NCI-H345 (cell line): ENCODE measurements at regions not wholly inside any gene's neighbourhood (a gene's known extent, or its start where the extent isn't known, plus 50 kb on each side); places are given as distances from the start of the nearest gene placed in this dataset.
"Not testable (repeated sequence)": the region's sequence is repeated elsewhere in the genome, so short reads cannot be mapped to it uniquely, and the experiment has no call there.

Source experiments
- DNase-seq: peaks from one replicate; lab custom pipeline; 2025; lab: John Stamatoyannopoulos, UW

DNA sequence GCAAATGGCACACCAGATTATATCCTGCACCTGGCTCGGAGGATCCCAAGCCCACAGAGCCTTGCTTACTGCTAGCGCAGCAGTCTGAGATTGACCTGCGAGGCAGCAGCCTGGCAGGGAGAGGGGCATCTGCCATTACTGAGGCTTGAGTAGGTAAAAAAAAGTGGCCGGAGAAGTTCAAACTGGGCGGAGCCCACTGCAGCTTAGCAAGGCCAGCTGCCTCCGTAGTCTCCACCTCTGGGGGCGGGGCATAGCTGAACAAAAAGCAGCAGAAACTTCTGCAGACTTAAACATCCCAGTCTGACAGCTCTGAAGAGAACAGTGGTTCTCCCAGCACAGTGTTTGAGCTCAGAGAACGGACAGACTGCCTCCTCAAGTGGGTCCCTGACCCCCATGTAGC lies 85.4 kb upstream of the TMEM170B start:
- not testable (repeated sequence) for DNase-seq

DNA sequence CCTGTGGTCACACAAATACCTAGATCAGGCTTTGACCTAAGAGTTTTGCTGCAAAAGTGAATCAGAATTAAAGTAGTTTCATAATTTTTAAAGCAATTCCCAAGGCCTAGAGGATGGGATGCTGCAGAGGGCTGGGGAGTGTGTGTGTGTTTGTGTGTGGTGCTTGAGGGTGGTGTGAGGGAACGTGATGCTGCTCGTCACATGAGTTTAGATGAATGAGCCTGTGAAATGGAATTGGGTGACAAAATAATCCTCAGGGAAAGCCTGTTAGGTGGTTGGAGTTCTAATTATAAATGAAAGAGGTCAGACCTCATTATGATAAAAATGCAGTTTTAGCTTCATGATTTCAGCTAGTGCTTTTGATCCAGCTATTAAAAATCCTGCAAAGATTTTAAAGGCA lies 87.5 kb upstream of the TMEM170B start:
- DNase-seq, result no peak

DNA sequence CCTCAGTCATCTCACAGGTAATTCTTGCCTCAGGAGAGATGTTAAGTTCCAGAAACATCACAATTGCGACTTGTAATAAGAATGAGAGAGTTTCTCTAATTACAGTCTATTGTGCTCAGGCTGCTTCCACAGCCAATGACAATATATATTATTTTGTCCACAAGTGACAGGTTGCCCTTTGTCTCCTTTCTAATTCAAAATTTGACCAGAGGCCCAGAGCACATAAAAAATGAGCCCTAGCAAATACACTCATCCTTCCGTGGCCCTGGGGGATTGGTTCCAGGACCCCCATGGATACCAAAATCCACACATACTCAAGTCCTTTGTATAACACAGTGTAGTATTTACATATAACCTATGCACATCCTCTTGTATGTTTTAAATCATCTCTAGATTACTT lies 88.1 kb upstream of the TMEM170B start:
- no peak for DNase-seq

DNA sequence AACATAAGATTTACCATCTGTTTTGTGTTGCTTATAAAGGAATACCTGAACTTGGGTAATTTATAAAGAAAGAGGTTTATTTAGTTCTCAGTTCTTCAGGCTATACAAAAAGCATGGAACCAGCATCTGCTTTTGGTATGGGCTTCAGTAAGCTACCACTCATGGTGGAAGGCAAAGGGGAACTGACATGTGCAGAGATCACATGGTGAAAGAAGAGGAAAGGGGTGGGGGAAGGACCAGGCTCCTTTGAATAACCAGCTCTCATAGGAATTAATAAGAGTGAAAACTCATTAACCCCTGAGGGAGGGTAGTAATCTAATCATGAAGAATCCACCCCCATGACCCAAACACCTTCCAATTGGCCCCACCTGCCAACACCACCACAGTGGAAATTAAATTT lies 89.5 kb upstream of the TMEM170B start:
- no peak for DNase-seq

DNA sequence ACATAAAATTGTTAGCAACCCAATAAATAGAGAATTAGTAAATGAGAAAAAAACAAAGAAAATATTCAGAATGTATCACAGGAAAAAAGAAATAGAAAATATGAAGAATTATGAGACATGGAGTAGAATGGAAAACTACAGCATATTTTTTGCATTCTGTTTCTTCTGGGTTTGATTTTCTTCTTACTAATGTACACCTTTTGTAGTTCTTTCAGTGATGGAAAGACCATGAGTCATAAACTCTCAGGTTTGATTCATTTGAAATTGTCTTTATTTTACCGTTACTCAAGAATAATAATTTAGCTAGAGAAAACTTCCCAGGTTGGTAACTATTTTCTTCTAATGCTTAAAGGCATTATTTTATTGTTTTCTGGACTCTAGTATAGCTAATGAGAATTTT lies 90.3 kb upstream of the TMEM170B start:
- DNase-seq, result no peak

DNA sequence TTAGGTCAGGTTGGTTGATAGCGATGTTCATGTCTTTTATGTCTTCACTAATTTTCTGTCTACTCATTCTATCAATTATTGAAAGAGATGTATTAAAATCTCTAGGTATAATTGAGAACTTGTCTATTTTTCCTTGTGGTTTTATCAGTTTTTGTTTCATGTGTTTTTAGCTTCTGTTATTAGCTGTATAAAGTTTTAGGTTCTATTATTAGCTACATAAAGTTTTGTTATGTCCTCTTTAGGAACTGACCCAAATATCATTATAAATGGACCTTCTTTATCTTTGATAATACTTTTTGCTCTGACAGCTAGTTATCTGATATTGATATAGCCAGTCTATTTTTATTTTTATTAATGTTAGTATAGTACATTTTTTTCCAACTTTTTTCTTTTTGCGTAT lies 92.4 kb upstream of the TMEM170B start:
- DNase-seq, result no peak

DNA sequence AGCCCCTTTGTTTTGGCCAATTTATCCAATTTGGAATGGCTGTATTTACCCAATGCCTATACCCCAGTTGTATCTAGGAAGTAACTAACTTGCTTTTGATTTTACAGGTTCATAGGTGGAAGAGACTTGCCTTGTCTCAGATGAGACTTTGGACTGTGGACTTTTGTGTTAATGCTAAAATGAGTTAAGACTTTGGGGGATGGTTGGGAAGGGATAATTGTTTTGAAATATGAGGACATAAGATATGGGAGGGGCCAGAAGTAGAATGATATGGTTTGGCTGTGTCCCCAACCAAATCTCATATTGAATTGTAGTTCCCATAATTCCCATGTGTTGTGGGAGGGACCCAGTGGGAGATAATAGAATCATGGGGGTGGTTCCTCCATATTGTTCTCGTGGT lies 94.4 kb upstream of the TMEM170B start:
- not testable (repeated sequence) for DNase-seq

DNA sequence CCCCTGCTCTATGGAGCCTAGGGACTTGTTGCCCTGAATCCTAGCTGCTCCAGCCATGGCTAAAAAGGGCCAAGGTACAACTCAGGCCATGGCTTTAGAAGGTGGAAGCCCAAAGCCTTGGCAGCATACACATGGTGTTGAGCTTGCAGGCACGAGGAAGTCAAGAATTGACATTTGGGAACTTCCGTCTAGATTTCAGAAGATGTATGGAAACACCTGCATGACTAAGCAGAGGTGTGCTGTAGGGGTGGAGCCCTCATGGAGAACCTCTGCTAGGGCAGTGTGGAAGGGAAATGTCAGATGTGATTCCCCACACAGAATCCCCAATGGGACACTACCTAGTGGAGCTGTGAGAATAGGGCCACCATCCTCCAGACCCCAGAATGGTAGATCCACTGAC lies 95.1 kb upstream of the TMEM170B start:
- DNase-seq, result no peak

DNA sequence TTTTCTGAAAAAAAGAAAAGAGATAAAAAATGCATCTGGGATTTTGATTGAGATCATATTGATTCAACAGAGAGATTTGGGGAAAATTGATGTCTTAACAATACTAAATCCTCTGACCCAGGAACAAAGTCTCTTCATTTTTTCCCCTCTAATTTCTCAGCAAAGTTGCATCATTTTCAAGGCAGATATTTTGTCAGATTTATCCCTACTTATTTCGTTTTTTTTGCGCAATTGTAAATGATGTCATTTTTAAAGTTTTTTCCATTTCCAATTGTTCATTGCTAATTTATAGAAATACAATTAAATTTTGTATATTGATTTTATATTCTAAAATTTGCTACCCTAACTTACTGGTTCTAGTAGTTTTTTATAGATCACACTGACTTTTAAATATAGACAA lies 97.7 kb upstream of the TMEM170B start:
- DNase-seq, result no peak

DNA sequence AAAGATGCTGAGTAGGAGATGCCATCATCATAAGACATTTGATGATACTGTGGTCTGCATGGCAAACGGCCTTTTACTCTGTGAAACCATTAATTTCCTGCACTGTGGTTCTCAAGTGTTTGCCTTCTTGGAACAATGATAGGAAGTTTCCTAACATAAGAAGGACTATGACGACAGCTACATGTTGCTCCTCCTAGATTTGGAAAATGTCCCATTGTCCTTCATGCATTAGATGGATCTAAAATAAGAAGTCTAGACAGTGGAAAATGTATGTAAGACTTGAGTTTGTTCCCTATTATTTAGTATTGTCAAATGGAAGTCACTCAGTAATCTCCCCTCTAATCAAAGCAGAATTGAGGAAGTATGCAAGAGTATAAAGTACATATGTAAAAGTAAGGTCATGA lies 98.5 kb upstream of the TMEM170B start:
- DNase-seq, result no peak

DNA sequence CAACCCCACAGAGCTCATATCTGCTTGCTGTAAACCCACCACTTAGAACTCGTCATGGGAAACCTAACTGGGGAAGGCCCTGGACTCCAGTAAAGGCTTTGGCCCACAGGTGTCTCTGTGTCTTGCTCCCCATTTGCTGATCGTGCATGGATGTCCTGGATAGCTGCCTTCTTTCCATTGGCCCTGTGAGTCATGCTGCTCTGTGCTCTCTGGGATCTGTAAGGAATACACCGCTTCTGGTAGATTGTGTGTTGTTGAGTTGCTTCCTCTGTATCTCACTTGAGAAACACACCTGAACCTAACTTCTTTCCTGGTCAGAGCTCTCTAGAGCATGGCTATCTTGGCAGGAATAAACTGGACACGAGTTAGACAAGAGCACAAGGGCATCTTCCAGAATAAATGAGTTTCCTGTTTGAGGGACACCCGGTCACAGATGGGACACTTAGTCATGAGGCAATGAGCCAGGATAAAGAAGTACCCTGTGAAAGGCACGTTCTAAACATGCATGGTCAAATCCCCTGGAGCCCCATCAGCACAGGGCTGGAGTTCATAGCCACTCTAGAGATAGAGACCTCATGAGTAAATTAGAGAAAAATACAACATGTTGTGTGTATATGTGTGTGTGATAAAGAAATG lies 99.6 kb upstream of the TMEM170B start:
- DNase-seq, result no peak

DNA sequence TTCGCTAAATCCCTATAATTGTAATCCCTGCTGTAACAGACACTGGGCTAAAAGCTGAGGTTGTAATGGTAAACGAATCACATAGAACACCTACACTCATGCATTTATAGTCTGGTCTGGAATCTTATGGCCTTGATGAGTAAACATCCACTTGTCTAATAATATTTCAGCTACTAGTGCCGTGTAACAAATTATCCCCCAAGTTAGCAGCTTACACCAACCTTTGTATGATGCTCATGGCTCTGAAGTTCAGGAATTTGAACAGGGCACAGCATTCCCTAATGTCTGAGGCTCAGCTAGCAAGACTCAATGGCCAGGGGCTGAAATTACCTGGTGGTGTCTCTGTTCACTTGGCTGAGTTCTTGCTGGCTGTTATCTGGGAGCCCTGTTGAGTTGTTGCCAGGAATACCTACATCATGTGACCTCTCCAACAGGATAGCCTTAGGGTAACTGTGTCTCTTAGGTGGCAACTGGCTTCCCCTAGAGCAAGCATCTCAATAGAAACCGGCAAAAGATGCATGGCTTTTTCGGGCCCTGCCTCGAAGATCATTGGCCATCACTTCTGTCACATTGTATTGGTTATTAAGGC lies 100.9 kb upstream of the TMEM170B start:
- no peak for DNase-seq

DNA sequence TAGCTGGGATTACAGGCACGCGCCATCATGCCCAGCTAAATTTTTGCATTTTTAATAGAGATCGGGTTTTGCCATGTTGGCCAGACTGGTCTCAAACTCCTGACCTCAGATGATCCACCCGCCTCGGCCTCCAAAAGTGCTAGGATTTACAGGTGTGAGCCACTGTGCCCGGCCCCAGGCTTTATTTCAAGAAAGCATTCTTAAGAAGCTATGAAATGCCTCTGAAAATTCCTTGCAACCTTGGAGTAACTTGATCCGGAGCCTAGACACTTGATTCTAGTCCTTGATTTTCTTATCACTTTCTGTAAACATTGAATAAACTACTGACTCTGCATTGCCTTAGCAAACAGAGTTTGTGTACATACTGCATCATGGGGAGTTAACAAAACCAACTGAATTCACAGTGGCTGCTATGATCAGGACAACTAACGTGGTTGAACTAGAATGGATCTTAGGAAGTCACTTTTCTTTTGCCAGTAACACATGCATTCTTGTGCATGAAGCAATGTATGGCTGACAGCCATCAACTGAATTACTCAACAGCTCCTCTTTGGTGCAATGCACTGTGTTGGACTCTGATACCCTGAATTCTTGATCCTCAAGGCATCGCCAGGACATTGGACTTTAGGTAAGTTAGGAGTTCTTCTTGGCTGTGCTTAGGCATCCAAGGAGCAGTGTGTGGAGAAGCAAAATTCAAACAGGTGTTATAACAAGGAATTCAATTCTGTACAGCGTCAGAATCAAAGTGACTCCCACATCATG lies 102.8 kb upstream of the TMEM170B start:
- no peak for DNase-seq

DNA sequence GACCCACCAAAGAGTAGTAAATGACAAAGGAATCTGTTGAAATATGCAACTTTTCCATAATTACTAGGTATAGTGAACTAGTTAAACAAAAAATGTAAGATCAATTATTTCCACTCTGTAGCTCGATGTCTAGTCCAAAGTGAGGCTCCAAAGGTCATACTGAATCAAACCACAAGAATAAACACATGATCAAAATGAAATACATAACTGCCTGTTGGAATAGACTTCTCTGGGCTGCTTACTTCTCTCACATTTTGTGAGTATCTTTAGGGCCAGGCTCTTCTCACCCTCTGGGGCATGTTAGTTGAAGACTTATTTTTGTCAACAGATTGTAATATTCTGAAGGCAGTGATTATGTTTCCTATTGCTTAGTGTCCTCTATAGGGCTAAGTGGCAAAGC lies 103.7 kb upstream of the TMEM170B start:
- DNase-seq, result no peak

DNA sequence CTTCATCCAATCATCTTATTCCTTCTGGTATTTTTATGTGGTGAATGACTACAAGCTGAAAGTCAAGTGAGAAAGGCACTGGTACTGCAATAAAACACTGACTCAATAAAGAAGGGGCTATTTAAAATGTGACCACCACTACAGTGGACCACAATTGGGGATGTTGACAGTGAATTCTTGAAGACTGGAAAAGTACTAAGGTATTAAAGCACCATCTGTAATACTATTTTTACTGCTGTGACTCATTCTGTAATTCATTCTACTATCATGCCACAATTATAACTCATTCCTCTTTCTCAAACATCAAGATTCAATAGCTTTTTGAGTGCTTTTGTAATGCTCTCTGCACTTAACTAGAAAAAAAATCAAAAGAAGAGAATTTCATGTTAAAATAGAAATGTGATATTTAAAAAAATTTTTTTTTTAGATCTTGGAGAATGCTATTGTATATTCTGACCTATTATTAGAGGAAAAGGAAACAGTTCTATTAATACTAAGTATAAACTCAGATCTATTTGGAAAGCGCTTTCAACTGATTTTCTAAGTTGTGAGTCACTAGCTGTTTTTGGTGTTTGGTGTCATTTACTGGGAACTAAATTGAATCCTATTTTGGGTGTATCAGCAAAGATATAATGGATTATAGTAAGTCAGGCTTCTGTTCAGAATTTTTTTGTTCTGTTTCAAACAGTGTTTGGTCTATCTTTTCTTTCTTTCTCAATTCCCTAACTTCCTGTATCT lies 104.7 kb upstream of the TMEM170B start:
- DNase-seq, result no peak

DNA sequence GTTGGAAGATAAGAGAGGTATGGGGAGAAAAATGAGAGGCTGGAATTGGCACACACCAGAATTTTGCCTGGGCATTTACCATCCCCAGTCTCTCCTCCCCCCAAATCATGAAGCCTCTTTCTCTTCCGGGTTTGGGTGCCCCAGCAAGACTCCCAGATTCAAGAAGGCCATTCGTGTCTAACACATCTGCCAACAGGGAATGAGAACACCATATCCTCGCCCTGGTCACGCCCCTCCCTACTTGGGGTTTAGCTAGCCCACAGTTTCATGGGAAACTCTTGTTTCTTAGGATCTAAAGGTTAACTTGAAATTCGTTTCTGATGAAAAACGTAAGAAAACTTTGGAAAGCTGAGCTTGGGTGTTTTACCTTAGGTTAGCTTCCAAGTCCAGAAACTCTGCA lies 105.5 kb upstream of the TMEM170B start:
- DNase-seq, result no peak

DNA sequence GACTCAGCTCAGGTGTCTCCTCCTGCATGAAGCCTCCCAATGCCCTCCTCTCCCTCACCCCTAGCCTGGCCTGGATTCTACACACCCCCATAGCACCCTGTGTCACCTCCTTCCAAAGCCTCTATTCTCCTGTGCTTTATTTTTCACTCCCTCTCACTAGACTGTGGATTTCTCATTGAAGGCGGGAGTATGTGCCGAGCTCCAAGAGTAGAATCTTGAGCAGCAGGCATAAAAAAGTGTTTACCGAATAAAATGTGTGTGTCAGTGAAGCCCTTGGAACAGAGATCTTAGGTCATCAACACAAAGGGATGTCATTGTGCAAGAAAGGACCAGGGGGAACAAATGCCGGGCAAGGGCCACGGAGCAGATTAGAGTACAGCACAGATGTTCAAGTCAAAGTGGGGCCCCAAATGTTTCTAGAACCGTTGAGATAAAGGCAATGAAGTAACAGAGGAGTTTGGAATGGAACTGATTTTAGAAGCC lies 106.1 kb upstream of the TMEM170B start:
- DNase-seq, result no peak

DNA sequence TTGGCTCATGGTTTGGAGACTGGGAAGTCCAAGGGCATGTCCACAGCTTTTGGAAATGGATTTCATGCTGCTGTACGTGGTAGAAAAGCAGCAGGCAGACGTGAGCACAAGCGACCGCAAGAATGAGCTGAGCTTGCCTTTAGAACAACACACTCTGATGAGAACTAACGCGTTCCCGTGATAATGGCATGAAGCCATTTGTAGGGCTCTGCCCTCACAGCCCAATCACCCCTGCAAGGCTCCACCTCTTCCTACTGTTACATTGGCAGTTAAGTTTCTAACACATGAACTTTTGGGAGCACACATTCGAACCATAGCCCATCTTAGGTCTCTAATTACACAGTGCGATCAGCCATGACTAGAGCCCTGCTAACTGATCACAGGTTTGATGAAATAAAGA lies 107.5 kb upstream of the TMEM170B start:
- no peak for DNase-seq

DNA sequence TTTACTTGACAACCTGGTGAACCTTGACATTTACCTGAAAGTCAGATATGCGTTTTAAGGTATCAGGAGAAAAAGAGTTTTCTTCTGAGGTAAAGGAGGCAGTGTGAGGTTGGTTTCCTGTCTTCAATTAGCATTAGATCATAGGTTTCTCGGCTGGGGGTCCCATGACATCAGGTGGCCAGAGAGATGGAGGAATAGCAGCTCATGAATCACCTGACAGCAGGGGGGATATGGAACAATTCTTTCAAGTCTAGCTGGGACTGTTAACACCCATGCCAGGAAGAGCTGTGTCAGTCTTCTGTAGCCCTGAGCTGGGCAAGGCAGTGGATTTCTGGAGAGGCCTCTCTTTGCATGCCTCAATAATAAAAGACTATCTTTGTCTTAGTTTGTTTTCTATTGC lies 108.0 kb upstream of the TMEM170B start:
- no peak for DNase-seq

DNA sequence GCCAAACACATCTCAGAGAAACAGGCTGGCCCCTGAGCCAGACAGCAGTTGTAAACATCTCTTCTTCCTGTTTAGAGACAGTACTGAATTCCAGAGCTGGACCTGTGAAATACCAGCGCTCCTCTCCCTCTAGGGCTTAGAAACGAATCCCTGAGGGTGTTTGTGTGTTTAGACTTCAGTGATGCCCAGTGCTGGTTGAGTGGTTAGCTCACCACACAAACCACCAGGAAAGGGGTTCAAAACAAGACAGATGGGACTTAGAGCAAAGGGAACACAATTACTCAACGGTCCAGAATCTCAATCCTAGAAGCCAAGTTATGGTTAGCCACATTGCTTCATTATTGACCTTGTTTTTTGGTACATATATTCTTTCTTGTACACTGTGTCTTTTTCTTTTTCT lies 108.7 kb upstream of the TMEM170B start:
- no peak for DNase-seq

DNA sequence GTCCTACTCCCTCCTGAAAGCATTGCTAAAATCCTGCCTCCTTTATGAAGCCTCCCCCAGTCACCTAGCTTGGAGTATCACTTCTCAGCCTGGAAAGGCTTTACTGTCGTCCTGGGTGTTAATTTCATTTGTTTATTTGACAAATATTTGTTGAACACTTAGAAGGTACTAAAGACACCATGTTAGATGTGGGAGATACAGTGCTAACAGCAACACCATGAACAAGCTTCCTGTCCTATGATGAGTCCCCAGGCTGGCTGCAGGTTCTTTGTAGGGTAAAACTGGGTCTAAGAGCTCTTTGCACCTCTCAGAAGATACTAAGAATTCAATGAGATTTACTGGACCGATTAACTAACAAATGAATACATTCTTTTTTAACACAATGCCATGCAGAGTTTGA lies 109.2 kb upstream of the TMEM170B start:
- DNase-seq, result no peak

DNA sequence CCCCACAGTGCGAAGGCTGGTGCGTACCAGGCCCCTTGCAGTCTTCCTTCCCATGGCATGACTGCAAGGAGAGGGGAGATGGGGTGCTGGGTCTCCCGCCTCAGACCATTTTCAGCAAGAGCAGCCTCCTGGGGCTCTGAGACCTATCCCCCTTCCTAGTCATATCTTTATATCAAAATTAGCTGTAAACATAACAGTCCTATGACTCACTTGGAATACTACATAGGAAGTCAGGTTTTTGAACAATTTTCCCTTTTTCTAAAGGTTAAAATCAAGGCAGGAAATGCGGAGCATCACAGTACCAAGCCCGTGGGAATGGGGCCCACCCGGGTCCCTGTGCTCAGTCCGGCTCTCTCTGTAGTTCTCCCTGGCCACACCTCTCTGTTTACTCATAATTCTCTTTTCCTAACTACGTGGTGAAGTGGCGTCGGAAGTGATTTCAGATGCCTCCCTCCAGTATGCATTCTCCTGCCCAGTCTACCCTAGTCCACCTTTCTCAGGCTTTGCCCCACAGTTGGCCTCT lies 109.8 kb upstream of the TMEM170B start:
- DNase-seq, result no peak
